SU-DHL-6 (cell line): ENCODE measurements at regions not wholly inside any gene's neighbourhood (a gene's known extent, or its start where the extent isn't known, plus 50 kb on each side); places are given as distances from the start of the nearest gene placed in this dataset.

Source experiments
- CTCF ChIP-seq: fragments of 200-600 bp; sonication (generic); IDR thresholded peaks from one replicate; pipeline ENCODE4 v1.5.1; 2017; ENCODE audit warnings: antibody characterized with exemption, mild to moderate bottlenecking, low read length, moderate library complexity; ENCODE audit not compliant: insufficient read depth, poor library complexity, severe bottlenecking
- EZH2phosphoT487 ChIP-seq: fragments of 200-600 bp; sonication (generic), shearing (Covaris generic); conservative IDR thresholded peaks from 2 replicates; pipeline ENCODE4 v1.6.1; 2018; ENCODE audit warnings: mild to moderate bottlenecking, antibody characterized with exemption, low read length, moderate library complexity, mixed read lengths

GRCh38 chr5:107155707-107156106 is 515.0 kb downstream of the EFNA5 start:
- TF ChIP-seq CTCF (no peak), EZH2phosphoT487 (no peak)
